ENCODE measurements at regions not wholly inside any gene's neighbourhood (a gene's known extent, or its start where the extent isn't known, plus 50 kb on each side); places are given as distances from the start of the nearest gene placed in this dataset.

- no peak for DNase-seq (ENCODE audit: low read depth)
These were observed 147.7 kb upstream of the TBL1X start for GRCh38 chrX:9317176-9317575.

GRCh38 chrX:9318213-9318612 is 146.6 kb upstream of the TBL1X start:
- no peak for DNase-seq (ENCODE audit: low read depth)

- DNase-seq (ENCODE audit: low read depth) = no peak
These were observed 146.1 kb upstream of the TBL1X start for GRCh38 chrX:9318766-9319165.

- DNase-seq (ENCODE audit: low read depth) = no peak
These were observed 143.9 kb upstream of the TBL1X start for GRCh38 chrX:9320940-9321339.

GRCh38 chrX:9324676-9325075 is 140.2 kb upstream of the TBL1X start:
- DNase-seq (ENCODE audit: low read depth) = no peak

- no peak for DNase-seq (ENCODE audit: low read depth)
These were observed 138.5 kb upstream of the TBL1X start for GRCh38 chrX:9326369-9326768.

- DNase-seq (ENCODE audit: low read depth) = no peak
These were observed 137.6 kb upstream of the TBL1X start for GRCh38 chrX:9327086-9327746.

GRCh38 chrX:9327747-9328145 is 137.1 kb upstream of the TBL1X start:
- DNase-seq (ENCODE audit: low read depth) = no peak

- no peak for DNase-seq (ENCODE audit: low read depth)
These were observed 135.8 kb upstream of the TBL1X start for GRCh38 chrX:9329056-9329455.

GRCh38 chrX:9330249-9330982 is 134.4 kb upstream of the TBL1X start:
- no peak for DNase-seq (ENCODE audit: low read depth)

- no peak for DNase-seq (ENCODE audit: low read depth)
These were observed 130.8 kb upstream of the TBL1X start for GRCh38 chrX:9333873-9334560.

- no peak for DNase-seq (ENCODE audit: low read depth)
These were observed 129.6 kb upstream of the TBL1X start for GRCh38 chrX:9335251-9335650.

- no peak for DNase-seq (ENCODE audit: low read depth)
These were observed 128.4 kb upstream of the TBL1X start for GRCh38 chrX:9336456-9336855.

GRCh38 chrX:9337046-9337445 is 127.8 kb upstream of the TBL1X start:
- DNase-seq (ENCODE audit: low read depth) = no peak

GRCh38 chrX:9338986-9339385 is 125.9 kb upstream of the TBL1X start:
- DNase-seq (ENCODE audit: low read depth) = no peak

GRCh38 chrX:9339603-9340491 is 125.0 kb upstream of the TBL1X start:
- DNase-seq (ENCODE audit: low read depth) = no peak

GRCh38 chrX:9340598-9341290 is 124.1 kb upstream of the TBL1X start:
- DNase-seq (ENCODE audit: low read depth) = no peak

- DNase-seq (ENCODE audit: low read depth) = no peak
These were observed 123.3 kb upstream of the TBL1X start for GRCh38 chrX:9341291-9342201.

- no peak for DNase-seq (ENCODE audit: low read depth)
These were observed 122.3 kb upstream of the TBL1X start for GRCh38 chrX:9342561-9343051.

GRCh38 chrX:9343971-9344370 is 120.9 kb upstream of the TBL1X start:
- DNase-seq (ENCODE audit: low read depth) = no peak
